Anterior cingulate cortex (tissue), 58 donors: ENCODE measurements at regions not wholly inside any gene's neighbourhood (a gene's known extent, or its start where the extent isn't known, plus 50 kb on each side); places are given as distances from the start of the nearest gene placed in this dataset.

ENCODE experiments used
- DNase-seq, 58 donors: peaks; one replicate each; lab custom pipeline; 2025; lab: John Stamatoyannopoulos, UW

- no peak for DNase-seq
These were observed 865.6 kb upstream of the ID2 start for GRCh38 chr2:7816233-7816632.

GRCh38 chr2:7816944-7817343 lies 864.9 kb upstream of the ID2 start:
- DNase-seq = no peak

GRCh38 chr2:7819316-7819715 lies 862.5 kb upstream of the ID2 start:
- DNase-seq = no peak

- no peak for DNase-seq
These were observed 862.0 kb upstream of the ID2 start for GRCh38 chr2:7819850-7820249.

DNA sequence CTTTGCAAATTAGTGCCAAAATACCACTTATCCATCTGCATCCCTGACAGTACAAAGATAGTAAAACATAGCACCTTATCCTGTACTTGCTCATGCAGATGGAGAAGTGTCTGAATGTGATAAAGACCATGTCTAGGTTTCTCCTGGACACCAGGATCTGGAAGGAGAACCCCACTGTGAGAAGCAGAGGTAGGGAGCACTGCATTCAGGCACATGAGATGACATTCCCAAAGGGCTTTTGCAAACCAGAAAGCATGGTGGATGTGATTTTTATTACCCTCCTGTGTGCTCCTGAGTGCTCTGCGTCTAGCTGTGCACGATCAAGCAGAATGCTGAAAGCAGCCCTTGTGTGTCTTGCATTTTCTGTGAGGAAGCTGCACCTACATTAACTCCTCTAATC lies 857.6 kb upstream of the ID2 start:
- DNase-seq = no peak

GRCh38 chr2:7825591-7826312 lies 856.1 kb upstream of the ID2 start:
- DNase-seq = no peak

- DNase-seq = no peak
These were observed 855.2 kb upstream of the ID2 start for GRCh38 chr2:7826656-7827055.

DNA sequence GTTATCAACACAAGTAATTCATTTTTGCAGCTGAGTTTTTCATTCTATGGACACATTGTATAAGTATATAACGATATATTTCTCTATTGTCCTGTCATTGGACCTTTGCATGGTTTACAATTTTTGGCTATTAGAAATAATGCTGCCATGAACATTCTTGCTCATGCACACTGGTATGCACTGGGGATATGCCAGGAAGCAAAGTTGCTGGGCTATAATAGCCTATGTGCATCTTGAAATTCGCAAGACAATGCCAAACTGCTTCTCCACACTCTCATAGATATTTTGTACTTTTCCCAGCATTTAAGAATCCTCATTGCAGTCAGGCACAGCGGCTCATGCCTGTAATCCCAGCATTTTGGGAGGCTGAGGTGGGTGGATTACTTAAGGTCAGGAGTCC lies 852.6 kb upstream of the ID2 start:
- no peak for DNase-seq

- no peak for DNase-seq
These were observed 851.2 kb upstream of the ID2 start for GRCh38 chr2:7830616-7831015.

GRCh38 chr2:7835151-7835550 lies 846.7 kb upstream of the ID2 start:
- DNase-seq = no peak

DNA sequence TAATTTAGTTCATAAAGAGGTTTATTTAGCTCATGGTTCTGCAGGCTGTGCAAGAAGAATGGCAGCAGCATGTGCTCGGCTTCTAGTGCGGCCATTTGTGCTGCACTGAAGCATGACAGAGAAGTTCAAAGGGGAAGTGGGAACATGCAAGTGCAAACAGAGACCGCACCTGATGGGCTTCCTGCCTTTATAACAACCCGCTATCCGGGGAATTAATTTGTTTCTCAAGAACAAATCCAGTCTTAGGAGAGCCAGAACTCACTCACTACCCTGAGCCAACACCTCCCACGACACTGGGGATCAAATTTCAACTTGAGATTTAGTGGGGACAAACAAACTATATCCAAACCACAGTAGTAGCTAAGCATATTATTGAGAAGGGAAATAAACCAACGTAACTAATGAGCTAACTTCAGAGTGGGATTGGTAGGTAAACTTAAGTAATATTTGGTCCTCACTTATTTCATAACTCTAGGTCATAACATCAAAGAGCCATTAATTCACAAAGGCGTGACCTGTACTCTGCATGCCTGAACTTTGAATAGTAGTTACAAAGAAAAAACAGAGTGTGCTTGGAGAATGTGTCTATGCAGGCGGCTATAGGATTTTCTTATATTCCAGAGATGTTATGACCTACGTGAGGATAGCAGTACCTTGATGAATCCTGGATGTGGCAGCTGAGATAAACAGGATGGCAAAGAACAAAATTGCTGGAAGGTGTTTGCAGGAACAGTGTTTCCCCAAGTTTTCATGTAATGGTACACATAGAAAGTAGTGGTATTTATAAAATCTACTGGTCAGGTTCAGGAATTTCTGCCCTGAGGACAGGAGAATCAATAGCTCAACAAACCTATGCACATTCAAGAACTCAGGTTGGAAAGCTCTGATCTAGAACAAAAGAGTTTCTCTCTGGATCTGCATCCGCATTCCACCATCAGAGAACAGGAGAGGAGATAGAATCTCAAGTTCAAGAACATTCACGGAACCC lies 845.9 kb upstream of the ID2 start:
- DNase-seq = no peak

DNA sequence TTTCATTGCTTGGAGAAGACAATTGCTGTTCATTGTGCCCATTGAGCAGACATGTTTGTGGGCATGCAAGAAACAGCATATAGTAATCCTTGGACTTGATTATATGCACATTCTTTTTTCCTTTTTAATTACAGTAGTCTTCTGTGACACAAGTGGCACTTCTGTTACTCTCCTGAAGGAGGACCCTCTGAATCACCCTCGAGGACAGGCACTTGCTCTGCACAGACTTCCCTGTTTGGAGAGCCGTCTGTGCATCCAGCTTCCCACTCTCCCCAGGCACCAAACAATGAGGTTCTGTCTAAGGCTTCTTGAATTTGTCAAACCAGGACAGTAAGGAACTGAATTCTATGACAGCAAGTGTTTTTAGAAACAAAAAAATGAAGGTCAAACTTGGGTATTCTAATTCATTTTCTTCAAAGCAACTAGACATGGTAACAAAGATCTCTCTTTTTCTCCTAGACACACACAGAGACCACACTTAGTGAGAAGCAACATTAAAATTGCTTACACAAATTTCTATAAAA lies 844.6 kb upstream of the ID2 start:
- no peak for DNase-seq

GRCh38 chr2:7838669-7839068 lies 843.2 kb upstream of the ID2 start:
- DNase-seq = no peak

DNA sequence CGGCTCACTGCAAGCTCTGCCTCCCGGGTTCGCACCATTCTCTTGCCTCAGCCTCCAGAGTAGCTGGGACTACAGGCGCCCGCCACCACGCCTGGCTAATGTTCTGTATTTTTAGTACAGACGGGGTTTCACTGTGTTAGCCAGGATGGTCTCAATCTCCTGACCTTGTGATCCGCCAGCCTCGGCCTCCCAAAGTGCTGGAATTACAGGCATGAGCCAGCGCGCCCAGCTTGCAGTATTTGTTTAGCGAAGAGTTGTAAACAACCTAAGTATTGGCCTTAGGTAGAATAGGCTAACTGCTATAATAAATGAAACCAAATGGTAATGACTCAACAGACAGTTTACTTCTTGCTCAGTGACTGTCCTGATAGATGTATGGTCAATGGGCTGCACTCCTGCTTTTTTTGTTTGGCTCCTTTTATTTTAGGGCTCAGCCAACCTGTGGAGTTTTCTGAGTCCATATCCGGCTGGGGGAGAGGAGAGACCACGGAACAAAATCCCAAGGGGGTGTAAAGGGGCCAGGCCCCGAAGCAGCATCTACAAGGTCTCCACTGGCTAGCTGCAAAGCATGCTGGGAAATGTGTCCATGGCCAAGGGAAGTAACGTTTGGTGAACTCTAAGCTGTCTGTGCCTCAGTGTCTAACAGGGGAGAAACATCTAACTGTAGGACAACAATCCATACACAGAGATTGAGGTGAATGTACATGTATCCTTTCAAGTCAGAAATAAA lies 841.0 kb upstream of the ID2 start:
- no peak for DNase-seq

- DNase-seq = no peak
These were observed 840.1 kb upstream of the ID2 start for GRCh38 chr2:7841751-7842150.

DNA sequence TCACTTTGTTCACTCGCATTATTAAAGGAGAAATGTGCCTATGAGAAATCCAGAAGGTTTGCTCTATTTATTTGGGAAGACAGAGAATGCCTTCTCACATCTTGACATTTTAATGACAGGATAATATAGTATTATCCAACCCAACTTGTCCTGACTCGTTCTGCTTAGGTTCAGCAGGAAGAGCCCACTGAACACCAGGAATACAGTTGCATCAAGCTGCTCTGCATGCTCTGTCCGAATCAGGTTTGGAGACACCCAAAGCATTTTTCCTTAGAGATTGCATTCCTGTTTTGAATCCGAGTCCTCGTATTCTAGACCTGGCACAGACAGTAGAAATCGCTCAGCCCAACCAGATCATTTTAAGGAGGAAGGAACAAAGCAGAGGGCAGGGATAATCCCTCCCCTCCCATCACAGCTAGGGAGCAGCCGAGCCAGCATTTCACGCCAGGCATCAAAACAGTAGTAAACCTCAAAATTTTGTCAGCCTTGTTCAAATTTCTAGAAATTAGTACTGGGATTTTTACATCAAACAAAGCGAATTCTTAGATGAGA lies 837.4 kb upstream of the ID2 start:
- no peak for DNase-seq

DNA sequence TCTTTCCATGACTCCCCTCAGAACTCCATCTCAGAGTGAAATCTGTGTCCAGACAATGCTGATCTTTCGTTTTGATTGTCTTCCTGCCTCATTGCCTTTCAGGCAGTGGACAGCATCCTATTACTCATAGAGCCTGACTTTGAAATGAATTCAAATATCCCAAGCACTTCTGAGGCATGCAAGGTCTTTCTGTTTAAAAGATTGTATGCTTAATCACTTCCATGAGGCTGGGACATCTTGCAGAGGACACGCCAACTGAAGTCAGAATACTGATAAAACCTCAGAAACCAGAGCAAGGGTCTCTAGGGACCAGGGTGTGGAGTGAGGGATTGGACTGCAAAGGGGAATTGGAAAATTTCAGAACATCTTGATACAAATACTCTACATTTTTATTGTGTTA lies 836.5 kb upstream of the ID2 start:
- DNase-seq = no peak

DNA sequence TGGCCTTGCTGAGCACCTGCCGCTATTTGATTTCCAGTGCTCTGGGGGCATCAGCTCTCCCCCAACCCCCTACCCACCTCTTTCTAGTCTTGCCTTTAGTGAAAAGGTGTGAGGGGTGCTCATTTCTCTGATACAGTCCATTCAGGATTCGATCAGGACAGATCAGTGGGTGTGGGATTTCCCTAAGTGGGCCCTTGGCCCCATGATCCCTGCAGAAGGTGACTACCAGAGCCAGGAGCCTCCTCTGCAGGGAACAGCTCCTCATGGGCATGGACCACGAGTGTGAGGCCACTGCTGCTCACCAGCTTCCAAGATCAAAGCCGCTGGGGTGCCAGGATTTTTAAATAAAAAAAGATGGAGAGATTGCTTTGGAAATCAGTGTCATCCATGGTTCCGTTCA lies 835.2 kb upstream of the ID2 start:
- DNase-seq = no peak

DNA sequence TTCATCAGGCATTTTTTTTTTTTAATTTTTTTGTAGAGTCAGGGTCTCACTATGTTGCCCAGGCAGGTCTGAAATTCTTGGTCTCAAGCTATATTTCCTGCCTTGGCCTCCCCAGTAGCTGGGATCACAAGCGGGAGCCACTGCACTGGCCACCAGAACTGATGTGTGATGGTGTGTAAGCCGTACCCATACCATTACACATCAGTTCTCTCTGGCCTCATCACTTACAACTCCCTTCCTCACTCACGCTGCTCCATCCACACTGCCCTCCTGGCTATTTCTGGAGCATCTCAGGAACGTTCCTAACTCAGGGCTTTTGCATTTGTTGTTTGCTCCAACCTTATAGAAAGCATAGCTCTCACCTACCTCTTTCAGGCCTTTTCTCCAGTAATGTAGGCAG lies 834.5 kb upstream of the ID2 start:
- no peak for DNase-seq

DNA sequence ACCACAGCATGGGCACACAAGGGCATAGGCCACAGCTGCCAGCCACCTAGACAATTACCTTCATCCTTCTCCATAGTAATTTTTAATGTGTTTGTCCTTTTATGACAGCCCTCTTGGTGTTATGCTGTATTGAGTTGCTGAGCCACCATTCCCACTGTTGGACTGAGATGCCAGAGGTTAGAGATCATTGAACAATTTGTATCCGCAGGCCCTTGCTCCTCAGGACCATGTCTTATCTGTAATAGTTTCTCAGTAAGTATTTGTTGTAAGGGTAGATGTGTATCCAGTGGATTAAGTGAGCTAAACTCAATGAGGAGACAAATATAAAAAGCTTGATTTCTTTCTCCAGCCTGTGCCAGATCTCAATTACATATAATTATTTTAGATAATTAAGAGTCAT lies 832.8 kb upstream of the ID2 start:
- DNase-seq = no peak

DNA sequence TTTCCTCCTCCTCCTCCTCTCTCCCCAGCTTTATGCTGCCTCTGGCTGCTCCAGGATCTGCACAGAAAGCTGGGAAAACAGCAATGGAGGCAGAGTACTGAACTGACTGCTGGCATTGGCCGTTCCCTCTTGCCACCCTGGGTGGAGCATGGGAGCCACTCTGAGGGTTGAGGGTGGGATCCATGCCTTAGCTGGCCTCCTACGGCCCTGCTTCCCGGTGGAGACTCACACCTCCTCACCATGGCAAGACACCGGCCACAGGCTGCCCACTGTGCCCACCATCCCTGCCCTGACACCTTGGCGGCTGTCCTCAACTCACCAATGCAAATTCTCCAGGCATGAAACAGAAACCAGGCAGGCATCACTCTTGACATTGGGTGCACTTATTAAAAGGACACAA lies 832.3 kb upstream of the ID2 start:
- no peak for DNase-seq
